HepG2 (cell line): ENCODE measurements at regions not wholly inside any gene's neighbourhood (a gene's known extent, or its start where the extent isn't known, plus 50 kb on each side); places are given as distances from the start of the nearest gene placed in this dataset.
A peak's percentile ranks its signal among the peaks of the same experiment; 100 is the strongest.

Experiments used
- ATAC-seq: fragments of 200-7000 bp; cut with Tn5 transposase; 3 replicates; pipeline ENCODE4 v1.9.1; 2020; ENCODE audit warnings: mild to moderate bottlenecking, moderate library complexity
- BruUV-seq: library from RNA; stranded (reverse); fragments of 400-500 nt; replicated peaks from 2 replicates; lab custom pipeline; 2021; lab: Mats Ljungman, UMichigan
- CTCF ChIA-PET: fragments of 300-600 bp; formaldehyde crosslinking; extraction: SDS; loops from one replicate; lab custom pipeline; 2021; ENCODE audit warnings: low total read pairs, inconsistent platforms, low intra/inter-chr PET ratio; lab: Yijun Ruan, JAX
- POLR2A ChIA-PET: fragments of 350-600 bp; sonication (Branson Sonifier 250); formaldehyde crosslinking; loops from one replicate; lab custom pipeline; 2020; ENCODE audit warnings: antibody characterized with exemption, inconsistent platforms; lab: Yijun Ruan, JAX
- DNase-seq: peaks from one replicate; pipeline ENCODE4 v3.0.0-alpha.2; 2015; ENCODE audit warnings: low spot score
- FAIRE-seq: peaks from 3 replicates; lab custom pipeline; 2011; peaks lifted over from hg19 to GRCh38; lab: Jason Lieb, UNC
- H2AFZ ChIP-seq: one replicate; pipeline ENCODE4 v1.6.1; 2011; ENCODE audit warnings: low read length, inconsistent platforms
- H3K27ac ChIP-seq: fragments of 300-600 bp; 3 replicates; pipeline ENCODE4 v1.8.0; 2011; ENCODE audit warnings: mixed run types, mild to moderate bottlenecking, mixed read lengths, low read length, inconsistent platforms; ENCODE audit not compliant: insufficient read depth; ENCODE audit errors: extremely low read length
- H3K27me3 ChIP-seq, 2 experiments: fragments of 200-600 bp in 1 of 2; 2 replicates in 1 of 2; 3 replicates in 1 of 2; pipeline versions ENCODE4 v1.6.0 to v1.8.0; 2011; ENCODE audit warnings: low read length in 2 of 2, mild to moderate bottlenecking in 2 of 2, moderate library complexity in 2 of 2, inconsistent platforms in 1 of 2; ENCODE audit not compliant: insufficient read depth in 2 of 2, control insufficient read depth in 1 of 2
- H3K36me3 ChIP-seq, 2 experiments: fragments of 200-600 bp in 1 of 2; replicated peaks in 1 of 2; 2 replicates in 1 of 2; 3 replicates in 1 of 2; pipeline versions ENCODE4 v1.5.1 to v1.8.0; 2011; ENCODE audit warnings: low read length in 2 of 2, inconsistent platforms in 1 of 2; ENCODE audit not compliant: insufficient read depth in 2 of 2, control insufficient read depth in 1 of 2
- H3K4me1 ChIP-seq: 2 replicates; pipeline ENCODE4 v1.5.1; 2012; ENCODE audit warnings: low read length, inconsistent platforms; ENCODE audit not compliant: insufficient read depth
- H3K4me2 ChIP-seq: 2 replicates; pipeline ENCODE4 v1.6.0; 2011; ENCODE audit warnings: low read depth, low read length, inconsistent platforms
- H3K4me3 ChIP-seq, 3 experiments: fragments of 200-600 bp in 1 of 3; sonication (generic), shearing (Covaris generic) in 1 of 3; replicated peaks in 1 of 3; 2 replicates each; pipeline ENCODE4 v1.5.1; 2011 to 2016; ENCODE audit warnings: low read length in 3 of 3, inconsistent platforms in 2 of 3, low read depth in 2 of 3, mild to moderate bottlenecking in 2 of 3, control low read depth in 1 of 3, mixed read lengths in 1 of 3; ENCODE audit not compliant: insufficient read depth in 1 of 3
- H3K79me2 ChIP-seq: one replicate; pipeline ENCODE4 v1.6.1; 2011; ENCODE audit warnings: low read length, inconsistent platforms; ENCODE audit not compliant: insufficient read depth
- H3K9ac ChIP-seq: 2 replicates; pipeline ENCODE4 v1.6.0; 2011; ENCODE audit warnings: mild to moderate bottlenecking, low read depth, low read length, inconsistent platforms; ENCODE audit not compliant: insufficient read depth
- H3K9me3 ChIP-seq: 2 replicates; pipeline ENCODE4 v1.5.1; 2012; ENCODE audit warnings: mild to moderate bottlenecking, low read length
- H4K20me1 ChIP-seq: 2 replicates; pipeline ENCODE4 v1.6.0; 2011; ENCODE audit warnings: inconsistent platforms, mild to moderate bottlenecking, low read length, moderate library complexity; ENCODE audit not compliant: insufficient read depth
- GABPB1 ChIP-seq: IDR thresholded peaks from 2 replicates; pipeline ENCODE4 v1.6.1; 2016; ENCODE audit warnings: mild to moderate bottlenecking, missing genetic modification reagents, moderate library complexity, missing compliant biosample characterization
- GFI1 ChIP-seq: sonication (generic); formaldehyde crosslinking; IDR thresholded peaks from 2 replicates; pipeline ENCODE4 v1.5.0; 2020; ENCODE audit warnings: missing genetic modification reagents, mild to moderate bottlenecking, borderline replicate concordance
- HNRNPL ChIP-seq: fragments of 200-400 bp; formaldehyde crosslinking; IDR thresholded peaks from 2 replicates; pipeline ENCODE4 v1.6.1; 2017; ENCODE audit warnings: mild to moderate bottlenecking, low read depth, low read length
- MYNN ChIP-seq: sonication (generic); formaldehyde crosslinking; IDR thresholded peaks from 2 replicates; pipeline ENCODE4 v1.4.0; 2020; ENCODE audit warnings: mild to moderate bottlenecking, low read depth, missing genetic modification reagents
- NCOA1 ChIP-seq: sonication (generic); formaldehyde crosslinking; IDR thresholded peaks from 2 replicates; pipeline ENCODE4 v1.9.0; 2021; ENCODE audit warnings: missing genetic modification reagents
- PAWR ChIP-seq: sonication (generic); formaldehyde crosslinking; IDR thresholded peaks from 2 replicates; pipeline ENCODE4 v1.4.0; 2020; ENCODE audit warnings: missing genetic modification reagents, mild to moderate bottlenecking, borderline replicate concordance
- PAX8 ChIP-seq: sonication (generic); formaldehyde crosslinking; IDR thresholded peaks from 2 replicates; pipeline ENCODE4 v1.8.0; 2022; ENCODE audit warnings: mild to moderate bottlenecking, missing genetic modification reagents, borderline replicate concordance
- THRA ChIP-seq: sonication (generic); formaldehyde crosslinking; IDR thresholded peaks from 2 replicates; pipeline ENCODE4 v1.4.0; 2020; ENCODE audit warnings: missing genetic modification reagents, borderline replicate concordance
- ZBTB21 ChIP-seq: sonication (generic); formaldehyde crosslinking; IDR thresholded peaks from 2 replicates; pipeline ENCODE4 v1.4.0; 2020; ENCODE audit warnings: missing genetic modification reagents
- ZBTB38 ChIP-seq: sonication (generic); formaldehyde crosslinking; IDR thresholded peaks from 2 replicates; pipeline ENCODE4 v1.5.1; 2020; ENCODE audit warnings: mild to moderate bottlenecking, missing genetic modification reagents
- ZGPAT ChIP-seq: IDR thresholded peaks from 2 replicates; pipeline ENCODE4 v1.6.1; 2016; ENCODE audit warnings: mild to moderate bottlenecking
- ZNF253 ChIP-seq: sonication (generic); formaldehyde crosslinking; IDR thresholded peaks from 2 replicates; pipeline ENCODE4 v1.8.0; 2022; ENCODE audit warnings: mild to moderate bottlenecking, missing genetic modification reagents, borderline replicate concordance
- ZNF615 ChIP-seq: sonication (generic); formaldehyde crosslinking; IDR thresholded peaks from 2 replicates; pipeline ENCODE4 v1.5.0; 2020; ENCODE audit warnings: mild to moderate bottlenecking, missing genetic modification reagents, borderline replicate concordance
- ZNF678 ChIP-seq: sonication (generic); formaldehyde crosslinking; IDR thresholded peaks from 2 replicates; pipeline ENCODE4 v1.4.0; 2020; ENCODE audit warnings: mild to moderate bottlenecking, missing genetic modification reagents
- ZNF687 ChIP-seq: sonication (generic); formaldehyde crosslinking; IDR thresholded peaks from 2 replicates; pipeline ENCODE4 v1.5.1; 2020; ENCODE audit warnings: mild to moderate bottlenecking, missing genetic modification reagents, moderate library complexity
- ZNF749 ChIP-seq: sonication (generic); formaldehyde crosslinking; IDR thresholded peaks from 2 replicates; pipeline ENCODE4 v1.8.0; 2022; ENCODE audit warnings: mild to moderate bottlenecking, missing genetic modification reagents, moderate library complexity, borderline replicate concordance
- ZNF891 ChIP-seq: sonication (generic); formaldehyde crosslinking; IDR thresholded peaks from 2 replicates; pipeline ENCODE4 v1.5.0; 2020; ENCODE audit warnings: mild to moderate bottlenecking, missing genetic modification reagents
- WGBS: methylation state at CpG from one replicate; pipeline ENCODE4 v1.1.6; 2017; ENCODE audit warnings: low lambda C conversion rate; 5-methylcytosine and 5-hydroxymethylcytosine counted together
- in situ Hi-C: cut with HindIII; loops from 2 replicates; pipeline ENCODE4 v1.10.0; 2017; ENCODE audit warnings: low pct_unique_long_range_greater_than_20kb; ENCODE audit not compliant: extremely low pct_ligation_motif_present
- intact Hi-C: fragments of 100-400 bp; cut with micrococcal nuclease; formaldehyde crosslinking; loops from one replicate; pipeline ENCODE4 v1.10.0; 2022; ENCODE audit not compliant: unreplicated experiment

DNA sequence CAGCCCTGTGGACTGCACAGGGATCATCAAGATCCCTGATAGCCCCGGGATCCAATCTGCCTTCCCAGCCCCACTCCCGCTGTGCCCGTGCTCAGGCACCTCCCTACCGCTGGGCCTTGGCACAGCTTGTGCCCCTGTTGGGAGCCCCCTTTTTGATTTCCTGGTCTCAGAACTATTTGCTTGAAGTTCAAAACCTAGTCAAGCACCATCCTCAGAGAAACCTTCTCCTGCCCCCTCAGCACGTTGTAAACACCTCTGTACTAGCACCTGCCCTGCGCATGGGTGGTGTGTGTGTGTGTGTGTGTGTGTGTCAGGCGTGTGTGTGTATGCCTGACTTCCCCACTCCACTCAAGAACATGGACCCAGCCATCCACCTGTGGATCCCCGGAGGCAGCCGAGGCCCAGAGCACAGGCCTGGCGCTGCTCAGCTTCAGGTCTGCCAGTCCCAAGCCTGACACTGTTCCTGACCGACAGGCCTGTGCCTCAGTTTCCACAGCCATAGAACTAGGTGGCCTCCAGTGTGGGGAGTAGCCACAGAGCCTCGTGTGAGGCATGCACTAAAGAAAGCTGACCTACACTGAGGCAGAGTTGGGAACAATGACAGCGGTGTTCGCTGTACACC lies 65.5 kb downstream of the ADRA2C start:
- Histone ChIP-seq H3K4me3 (peak overlapping the region in 1 of 3 experiments; percentile 40; a peak in 1 of 6 replicates), H4K20me1 (no peaks in the 10 kb centered on the region), H3K27me3 (no peaks in the 10 kb centered on the region), H3K4me1 (peaks cover 100% of the 10 kb centered on the region), H3K9ac (peak overlapping the region; percentile 71), H3K9me3 (no peaks in the 10 kb centered on the region), H3K4me2 (peak overlapping the region; percentile 64), H3K79me2 (no peaks in the 10 kb centered on the region), H3K36me3 (no peaks in the 10 kb centered on the region), H3K27ac (peak overlapping the region; percentile 91), H2AFZ (no peak overlapping the region)
- no TSS peak for BruUV-seq
- FAIRE-seq: no peak
- ATAC-seq: no peak
- WGBS: 74% methylated on average over 11 of the region's 14 CpGs
- intact Hi-C loops (no loop called here), in situ Hi-C loops (no loop called here)
- POLR2A ChIA-PET: interaction anchor here (1.0 to 6.4 kb wide), 9 partner anchors 8 to 66 kb away, joined by 3 to 88 read pairs (median 9); partner anchors contain the start of gene ADRA2C
- no peak for DNase-seq
- CTCF ChIA-PET: no interaction called here
- TF ChIP-seq ZNF615 (CRISPR knock-in tag) (0 out of 2 replicates have a peak, but pooled peaks have one; percentile 45), ZBTB38 (CRISPR knock-in tag) (peak; percentile 74; the same call in 1 of the 2 replicates), PAX8 (CRISPR knock-in tag) (0 out of 2 replicates have a peak, but pooled peaks have one; percentile 3), MYNN (0 out of 2 replicates have a peak, but pooled peaks have one; percentile 31), ZNF687 (peak; percentile 82), ZNF253 (CRISPR knock-in tag) (no peak), PAWR (CRISPR knock-in tag) (0 out of 2 replicates have a peak, but pooled peaks have one; percentile 6), ZNF749 (CRISPR knock-in tag) (0 out of 2 replicates have a peak, but pooled peaks have one; percentile 48), THRA (CRISPR knock-in tag) (no peak), ZGPAT (CRISPR knock-in tag) (0 out of 2 replicates have a peak, but pooled peaks have one; percentile 5), ZNF891 (CRISPR knock-in tag) (peak; percentile 14; the same call in 1 of the 2 replicates), NCOA1 (CRISPR knock-in tag) (no peak), GFI1 (peak; percentile 8; the same call in 1 of the 2 replicates), HNRNPL (peak; percentile 21), ZNF678 (CRISPR knock-in tag) (no peak), ZBTB21 (CRISPR knock-in tag) (no peak), GABPB1 (CRISPR knock-in tag) (peak; percentile 8; the same call in 1 of the 2 replicates)
